DOHH2 (cell line): ENCODE measurements at regions not wholly inside any gene's neighbourhood (a gene's known extent, or its start where the extent isn't known, plus 50 kb on each side); places are given as distances from the start of the nearest gene placed in this dataset.

Source experiments
- EZH2phosphoT487 ChIP-seq: fragments of 200-600 bp; sonication (generic); IDR thresholded peaks from 2 replicates; pipeline ENCODE4 v1.6.1; 2017; ENCODE audit warnings: borderline replicate concordance, mild to moderate bottlenecking, antibody characterized with exemption, low read length, moderate library complexity, mixed read lengths
- TF ChIP-seq, protein P1 (sequence below): fragments of 200-600 bp; sonication (generic); IDR thresholded peaks from one replicate; pipeline ENCODE4 v1.5.1; 2014; ENCODE audit warnings: antibody characterized with exemption, mild to moderate bottlenecking, low read depth, low read length; ENCODE audit not compliant: poor library complexity, severe bottlenecking

DNA sequence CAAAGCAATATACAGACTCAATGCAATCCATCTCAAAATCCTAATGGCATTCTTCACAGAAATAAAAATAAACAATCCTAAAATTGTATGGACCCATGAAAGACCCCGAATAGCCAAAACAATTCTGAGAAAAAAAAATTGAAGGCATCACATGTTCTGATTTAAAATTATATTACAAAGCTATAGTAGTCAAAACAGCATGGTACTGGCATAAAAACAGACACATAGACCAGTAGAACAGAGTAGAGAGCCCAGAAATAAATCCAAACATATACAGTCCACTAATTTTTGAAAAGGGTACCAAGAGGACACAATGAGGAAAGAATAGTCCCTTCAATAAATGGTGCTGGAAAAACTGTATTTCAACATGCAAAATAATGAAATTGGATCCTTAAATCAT is 70.4 kb upstream of the THRB start:
- TF ChIP-seq, protein P1, sequence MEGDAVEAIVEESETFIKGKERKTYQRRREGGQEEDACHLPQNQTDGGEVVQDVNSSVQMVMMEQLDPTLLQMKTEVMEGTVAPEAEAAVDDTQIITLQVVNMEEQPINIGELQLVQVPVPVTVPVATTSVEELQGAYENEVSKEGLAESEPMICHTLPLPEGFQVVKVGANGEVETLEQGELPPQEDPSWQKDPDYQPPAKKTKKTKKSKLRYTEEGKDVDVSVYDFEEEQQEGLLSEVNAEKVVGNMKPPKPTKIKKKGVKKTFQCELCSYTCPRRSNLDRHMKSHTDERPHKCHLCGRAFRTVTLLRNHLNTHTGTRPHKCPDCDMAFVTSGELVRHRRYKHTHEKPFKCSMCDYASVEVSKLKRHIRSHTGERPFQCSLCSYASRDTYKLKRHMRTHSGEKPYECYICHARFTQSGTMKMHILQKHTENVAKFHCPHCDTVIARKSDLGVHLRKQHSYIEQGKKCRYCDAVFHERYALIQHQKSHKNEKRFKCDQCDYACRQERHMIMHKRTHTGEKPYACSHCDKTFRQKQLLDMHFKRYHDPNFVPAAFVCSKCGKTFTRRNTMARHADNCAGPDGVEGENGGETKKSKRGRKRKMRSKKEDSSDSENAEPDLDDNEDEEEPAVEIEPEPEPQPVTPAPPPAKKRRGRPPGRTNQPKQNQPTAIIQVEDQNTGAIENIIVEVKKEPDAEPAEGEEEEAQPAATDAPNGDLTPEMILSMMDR, result no peak
- no peak for TF ChIP-seq EZH2phosphoT487
